Psoas muscle (tissue), 7 donors: ENCODE measurements at regions not wholly inside any gene's neighbourhood (a gene's known extent, or its start where the extent isn't known, plus 50 kb on each side); places are given as distances from the start of the nearest gene placed in this dataset.
"Not testable (repeated sequence)": the region's sequence is repeated elsewhere in the genome, so short reads cannot be mapped to it uniquely, and the experiment has no call there.

Experiments used
- ATAC-seq, 4 donors: fragments of 200-7000 bp; cut with Tn5 transposase; one replicate each; pipeline ENCODE4 v1.9.1; 2020; ENCODE audit warnings: moderate library complexity in 3 of 4, mild to moderate bottlenecking in 2 of 4
- DNase-seq, 2 donors: peaks; one replicate each; pipeline ENCODE4 v3.0.0-alpha.2; 2020
- H3K27ac ChIP-seq: fragments of 200-600 bp; one replicate; pipeline ENCODE4 v1.8.0; 2022
- H3K27me3 ChIP-seq, 3 donors: fragments of 200-600 bp in 1 of 3; one replicate each; pipeline versions ENCODE4 v1.6.1 to v1.8.0; 2013 to 2022; ENCODE audit warnings: low read length in 2 of 3, mild to moderate bottlenecking in 2 of 3, moderate library complexity in 1 of 3; ENCODE audit not compliant: insufficient read depth in 3 of 3
- H3K36me3 ChIP-seq, 2 donors: fragments of 200-600 bp in 1 of 2; one replicate each; pipeline versions ENCODE4 v1.6.1 to v1.8.0; 2013 to 2022; ENCODE audit warnings: low read depth in 1 of 2, mild to moderate bottlenecking in 1 of 2, moderate library complexity in 1 of 2; ENCODE audit not compliant: insufficient read depth in 1 of 2
- H3K4me1 ChIP-seq: fragments of 200-600 bp; one replicate; pipeline ENCODE4 v1.8.0; 2022
- H3K4me3 ChIP-seq: fragments of 200-600 bp; one replicate; pipeline ENCODE4 v1.8.0; 2022; ENCODE audit warnings: mild to moderate bottlenecking
- H3K9me3 ChIP-seq: fragments of 200-600 bp; one replicate; pipeline ENCODE4 v1.8.0; 2022
- WGBS, 3 donors: extraction: QIAGEN DNeasy Blood & Tissue Kit; methylation state at CpG; one replicate each; pipeline versions ENCODE4 v1.1.6 to v1.1.7; 2013; 5-methylcytosine and 5-hydroxymethylcytosine counted together
- intact Hi-C, 2 donors: fragments of 100-400 bp; cut with DNase I; formaldehyde crosslinking; loops; one replicate each; pipeline versions ENCODE4 v1.11.0 to v1.14.2; 2022
- donor health status: healthy with polysubstance abuse.
- donor health status: DM: no; HTN: no; CAD: no; lungs with moderate emphysema.
- donor health status: Bipolar disorder and iron deficiency.
- donor health status: healthy.
- donor health status: DM: yes; HTN: yes; CAD: no.
- donor health status: DM: no; HTN: no; CAD: no.
- donor health status: DM: yes; HTN: yes; CAD: no.

GRCh38 chr11:71701435-71702291 lies 119.0 kb upstream of the KRTAP5-11 start:
- H3K4me1 ChIP-seq, H3K27me3 ChIP-seq, DNase-seq, ATAC-seq, H3K27ac ChIP-seq, H3K36me3 ChIP-seq, H3K9me3 ChIP-seq, intact Hi-C loops, H3K4me3 ChIP-seq: not testable (repeated sequence)
- WGBS, 3 donors: 57 to 84% (median 76%) methylated on average over 2 to 3 of the region's 3 CpGs

GRCh38 chr11:71705086-71705737 lies 122.5 kb upstream of the KRTAP5-11 start:
- H3K4me1 ChIP-seq, H3K27ac ChIP-seq, H3K4me3 ChIP-seq, H3K36me3 ChIP-seq, DNase-seq, ATAC-seq, H3K27me3 ChIP-seq, intact Hi-C loops, H3K9me3 ChIP-seq: not testable (repeated sequence)
- 73 to 88% (median 73%) methylated on average over 2 of the region's 3 CpGs for WGBS, 3 donors

- H3K27me3 ChIP-seq, H3K36me3 ChIP-seq, H3K4me3 ChIP-seq, DNase-seq, ATAC-seq, H3K9me3 ChIP-seq, H3K4me1 ChIP-seq, intact Hi-C loops, H3K27ac ChIP-seq: not testable (repeated sequence)
- WGBS, 3 donors: 60 to 86% (median 66%) methylated on average over 3 to 4 of the region's 4 CpGs
These were observed 123.2 kb upstream of the KRTAP5-11 start for GRCh38 chr11:71705738-71706432.

- ATAC-seq, intact Hi-C loops, H3K27me3 ChIP-seq, H3K9me3 ChIP-seq, H3K4me3 ChIP-seq, H3K27ac ChIP-seq, H3K4me1 ChIP-seq, H3K36me3 ChIP-seq, DNase-seq: not testable (repeated sequence)
- WGBS, 3 donors: 74 to 80% (median 76%) methylated on average over 12 of the region's 12 CpGs
These were observed 124.4 kb upstream of the KRTAP5-11 start for GRCh38 chr11:71707083-71707482.

- H3K36me3 ChIP-seq, H3K4me1 ChIP-seq, H3K27ac ChIP-seq, H3K4me3 ChIP-seq, DNase-seq, ATAC-seq, H3K9me3 ChIP-seq, H3K27me3 ChIP-seq, intact Hi-C loops: not testable (repeated sequence)
- 70 to 74% (median 72%) methylated on average over 6 of the region's 6 CpGs for WGBS, 3 donors
These were observed 123.5 kb upstream of the DEFB108B start for GRCh38 chr11:71709541-71709940.

- H3K27me3 ChIP-seq, intact Hi-C loops, H3K9me3 ChIP-seq, H3K36me3 ChIP-seq, H3K4me1 ChIP-seq, H3K4me3 ChIP-seq, DNase-seq, ATAC-seq, H3K27ac ChIP-seq: not testable (repeated sequence)
- WGBS, 3 donors: 19 to 32% (median 22%) methylated on average over 16 of the region's 16 CpGs
These were observed 122.8 kb upstream of the DEFB108B start for GRCh38 chr11:71710171-71710671.

- H3K36me3 ChIP-seq, H3K4me1 ChIP-seq, ATAC-seq, DNase-seq, H3K9me3 ChIP-seq, H3K27me3 ChIP-seq, H3K27ac ChIP-seq, H3K4me3 ChIP-seq, intact Hi-C loops: not testable (repeated sequence)
- 65 to 69% (median 67%) methylated on average over 10 of the region's 10 CpGs for WGBS, 3 donors
These were observed 122.2 kb upstream of the DEFB108B start for GRCh38 chr11:71710701-71711385.

- H3K36me3 ChIP-seq, H3K27me3 ChIP-seq, H3K4me3 ChIP-seq, H3K4me1 ChIP-seq, H3K27ac ChIP-seq, intact Hi-C loops, H3K9me3 ChIP-seq, ATAC-seq, DNase-seq: not testable (repeated sequence)
- 72 to 90% (median 78%) methylated on average over 2 of the region's 2 CpGs for WGBS, 3 donors
These were observed 120.7 kb upstream of the DEFB108B start for GRCh38 chr11:71712350-71712749.

- H3K27ac ChIP-seq, H3K4me3 ChIP-seq, ATAC-seq, intact Hi-C loops, DNase-seq, H3K9me3 ChIP-seq, H3K36me3 ChIP-seq, H3K4me1 ChIP-seq, H3K27me3 ChIP-seq: not testable (repeated sequence)
- 81 to 94% (median 86%) methylated on average over 5 of the region's 5 CpGs for WGBS, 3 donors
These were observed 120.2 kb upstream of the DEFB108B start for GRCh38 chr11:71712846-71713245.

GRCh38 chr11:71714510-71714909 lies 118.5 kb upstream of the DEFB108B start:
- H3K27me3 ChIP-seq, ATAC-seq, H3K4me1 ChIP-seq, H3K27ac ChIP-seq, H3K4me3 ChIP-seq, H3K9me3 ChIP-seq, DNase-seq, H3K36me3 ChIP-seq, intact Hi-C loops: not testable (repeated sequence)
- 67 to 76% (median 76%) methylated on average over 6 of the region's 6 CpGs for WGBS, 3 donors
